ENCODE measurements at regions not wholly inside any gene's neighbourhood (a gene's known extent, or its start where the extent isn't known, plus 50 kb on each side); places are given as distances from the start of the nearest gene placed in this dataset.

- no peak overlapping the region for H3K4me3 ChIP-seq
- no peaks in the 10 kb centered on the region for H3K9me3 ChIP-seq (ENCODE audit: low read depth, low read length)
- no peak overlapping the region for H3K27ac ChIP-seq
- no peaks in the 10 kb centered on the region for H3K36me3 ChIP-seq (ENCODE audit: insufficient read depth, low read length)
- H3K9ac ChIP-seq (ENCODE audit: insufficient read length): no peak overlapping the region
- no peak for DNase-seq (ENCODE audit: low read depth, low spot score)
- no peak for TF ChIP-seq POLR2AphosphoS5 (IDR thresholded peaks at IDR 0.05; ENCODE audit: borderline replicate concordance, low read depth, low read length)
- TF ChIP-seq EZH2 (IDR thresholded peaks at IDR 0.05): no peak
- no peak for TF ChIP-seq FOXP2 (optimal IDR thresholded peaks at IDR 0.05; ENCODE audit: control extremely low read depth, extremely low read length, insufficient read depth)
These were observed 140.3 kb upstream of the ODAD2 start for GRCh38 chr10:28139138-28139537.

- TF ChIP-seq EZH2 (IDR thresholded peaks at IDR 0.05) (no peak), POLR2AphosphoS5 (IDR thresholded peaks at IDR 0.05; ENCODE audit: borderline replicate concordance, low read depth, low read length) (no peak), FOXP2 (optimal IDR thresholded peaks at IDR 0.05; ENCODE audit: control extremely low read depth, extremely low read length, insufficient read depth) (no peak)
- H3K4me3 ChIP-seq: no peak overlapping the region
- no peak overlapping the region for H3K9ac ChIP-seq (ENCODE audit: insufficient read length)
- no peak overlapping the region; the same call in 1 of the 2 replicates for H3K27ac ChIP-seq
- H3K36me3 ChIP-seq (ENCODE audit: insufficient read depth, low read length): no peaks in the 10 kb centered on the region
- H3K9me3 ChIP-seq (ENCODE audit: low read depth, low read length): no peaks in the 10 kb centered on the region
- DNase-seq (ENCODE audit: low read depth, low spot score): no peak
These were observed 139.3 kb upstream of the ODAD2 start for GRCh38 chr10:28137907-28138880.

GRCh38 chr10:28135258-28135657, 136.4 kb upstream of the ODAD2 start:
- Histone ChIP-seq H3K27ac (no peak overlapping the region), H3K9me3 (ENCODE audit: low read depth, low read length) (no peaks in the 10 kb centered on the region), H3K4me3 (no peak overlapping the region), H3K36me3 (ENCODE audit: insufficient read depth, low read length) (no peaks in the 10 kb centered on the region), H3K9ac (ENCODE audit: insufficient read length) (no peak overlapping the region)
- no peak for DNase-seq (ENCODE audit: low read depth, low spot score)
- no peak for TF ChIP-seq POLR2AphosphoS5 (IDR thresholded peaks at IDR 0.05; ENCODE audit: borderline replicate concordance, low read depth, low read length)

- no peaks in the 10 kb centered on the region for H3K36me3 ChIP-seq (ENCODE audit: insufficient read depth, low read length)
- H3K27ac ChIP-seq: no peak overlapping the region
- no peak overlapping the region for H3K9ac ChIP-seq (ENCODE audit: insufficient read length)
- DNase-seq (ENCODE audit: low read depth, low spot score): no peak
- no peak overlapping the region for H3K4me3 ChIP-seq
- TF ChIP-seq FOXP2 (optimal IDR thresholded peaks at IDR 0.05; ENCODE audit: control extremely low read depth, extremely low read length, insufficient read depth) (no peak), EZH2 (IDR thresholded peaks at IDR 0.05) (no peak), POLR2AphosphoS5 (IDR thresholded peaks at IDR 0.05; ENCODE audit: borderline replicate concordance, low read depth, low read length) (no peak)
- no peaks in the 10 kb centered on the region for H3K9me3 ChIP-seq (ENCODE audit: low read depth, low read length)
These were observed 131.4 kb upstream of the ODAD2 start for GRCh38 chr10:28130267-28130666.

DNA sequence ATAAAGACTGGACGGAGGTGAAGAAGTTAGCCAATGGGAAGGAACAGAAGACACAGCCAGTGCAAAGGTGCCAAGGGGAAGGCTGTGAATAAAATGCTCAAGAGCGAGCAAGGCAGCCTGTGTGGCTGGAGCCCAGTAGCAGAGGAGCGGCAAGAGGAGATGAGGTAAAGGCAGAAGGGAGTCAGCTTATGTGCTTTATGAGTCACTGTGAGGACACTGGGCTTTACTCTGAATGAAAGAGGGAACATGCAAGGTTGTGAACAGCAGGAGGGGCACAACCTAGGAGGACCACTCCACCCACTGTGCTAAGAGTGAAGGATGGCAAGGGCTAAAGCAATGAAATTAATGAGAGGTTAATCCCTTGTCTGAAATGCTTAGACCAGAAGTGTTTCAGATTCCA, 129.0 kb upstream of the ODAD2 start:
- DNase-seq (ENCODE audit: low read depth, low spot score): no peak
- Histone ChIP-seq H3K4me3 (no peak overlapping the region), H3K9ac (ENCODE audit: insufficient read length) (no peak overlapping the region), H3K9me3 (ENCODE audit: low read depth, low read length) (no peaks in the 10 kb centered on the region), H3K27ac (no peak overlapping the region), H3K36me3 (ENCODE audit: insufficient read depth, low read length) (no peaks in the 10 kb centered on the region)
- TF ChIP-seq POLR2AphosphoS5 (IDR thresholded peaks at IDR 0.05; ENCODE audit: borderline replicate concordance, low read depth, low read length): no peak
- no peak for TF ChIP-seq EZH2 (IDR thresholded peaks at IDR 0.05)
- TF ChIP-seq FOXP2 (optimal IDR thresholded peaks at IDR 0.05; ENCODE audit: control extremely low read depth, extremely low read length, insufficient read depth): no peak

GRCh38 chr10:28125701-28126100, 126.8 kb upstream of the ODAD2 start:
- Histone ChIP-seq H3K27ac (no peak overlapping the region), H3K9ac (ENCODE audit: insufficient read length) (no peak overlapping the region), H3K4me3 (no peak overlapping the region), H3K9me3 (ENCODE audit: low read depth, low read length) (no peaks in the 10 kb centered on the region), H3K36me3 (ENCODE audit: insufficient read depth, low read length) (no peaks in the 10 kb centered on the region)
- TF ChIP-seq POLR2AphosphoS5 (IDR thresholded peaks at IDR 0.05; ENCODE audit: borderline replicate concordance, low read depth, low read length) (no peak), EZH2 (IDR thresholded peaks at IDR 0.05) (no peak), FOXP2 (optimal IDR thresholded peaks at IDR 0.05; ENCODE audit: control extremely low read depth, extremely low read length, insufficient read depth) (no peak)
- DNase-seq (ENCODE audit: low read depth, low spot score): no peak

DNA sequence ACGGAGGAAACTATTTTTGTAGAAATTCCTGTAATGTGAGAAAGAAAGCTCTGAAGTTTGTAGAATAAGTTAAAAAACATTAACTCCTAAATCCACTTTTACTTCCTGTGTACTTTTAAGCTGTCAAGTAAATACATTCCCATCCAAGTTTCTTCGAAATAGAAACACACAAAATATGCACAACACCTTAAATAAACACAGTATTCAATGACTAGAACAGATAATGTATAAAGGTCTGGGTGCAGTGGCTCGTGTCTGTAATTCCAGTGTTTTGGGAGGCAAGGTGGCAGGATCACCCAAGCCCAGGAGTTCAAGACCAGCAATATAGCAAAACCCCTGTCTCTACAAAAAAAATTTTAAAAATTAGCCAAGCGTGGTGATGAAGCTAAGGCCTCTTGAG, 121.9 kb upstream of the ODAD2 start:
- DNase-seq (ENCODE audit: low read depth, low spot score): no peak
- Histone ChIP-seq H3K27ac (peak overlapping the region; percentile 82; the same call in 1 of the 2 replicates), H3K9ac (ENCODE audit: insufficient read length) (no peak overlapping the region)

DNA sequence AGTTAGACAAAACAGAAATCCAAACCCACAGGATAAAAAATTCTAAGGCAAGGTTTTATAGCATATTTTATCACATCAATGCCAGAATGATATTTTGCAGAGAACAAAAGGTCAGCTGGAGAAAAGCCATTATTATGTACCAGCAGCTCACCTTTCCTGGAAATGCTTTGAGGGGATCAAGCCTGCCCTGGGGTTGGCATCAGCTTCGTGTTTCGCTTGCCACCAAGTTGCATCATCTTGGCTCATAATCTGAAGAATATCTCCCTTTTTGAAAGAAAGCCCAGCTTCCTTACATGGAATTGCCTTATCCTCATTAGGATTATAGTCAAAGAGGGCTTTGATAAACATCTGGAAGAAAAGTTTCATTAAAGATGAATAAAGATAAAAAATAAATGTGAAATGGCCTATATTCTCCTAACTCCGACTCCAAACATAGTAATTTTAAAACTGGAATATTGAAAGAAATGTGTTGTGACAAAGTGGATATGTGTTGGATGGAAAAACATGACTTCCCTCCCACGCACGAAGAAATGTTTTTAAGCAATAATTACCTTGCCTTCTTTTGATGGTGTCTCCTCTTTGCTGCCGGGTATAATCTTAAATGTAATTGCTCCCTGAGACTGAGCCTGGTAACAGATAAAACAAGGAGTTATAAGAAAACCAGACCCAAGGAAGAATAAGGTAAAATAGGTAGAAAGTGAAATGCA, 121.3 kb upstream of the ODAD2 start:
- Histone ChIP-seq H3K36me3 (ENCODE audit: insufficient read depth, low read length) (no peaks in the 10 kb centered on the region), H3K9me3 (ENCODE audit: low read depth, low read length) (no peaks in the 10 kb centered on the region), H3K9ac (ENCODE audit: insufficient read length) (no peak overlapping the region), H3K27ac (peak overlapping the region; percentile 82), H3K4me3 (no peak overlapping the region)
- TF ChIP-seq POLR2AphosphoS5 (IDR thresholded peaks at IDR 0.05; ENCODE audit: borderline replicate concordance, low read depth, low read length): no peak
- no peak for TF ChIP-seq EZH2 (IDR thresholded peaks at IDR 0.05)
- TF ChIP-seq FOXP2 (optimal IDR thresholded peaks at IDR 0.05; ENCODE audit: control extremely low read depth, extremely low read length, insufficient read depth): no peak
- peak; percentile 3 for DNase-seq (ENCODE audit: low read depth, low spot score)

More for the DNA sequence above, 121.9 kb upstream of the ODAD2 start:
- TF ChIP-seq EZH2 (IDR thresholded peaks at IDR 0.05): no peak
- no peak for TF ChIP-seq POLR2AphosphoS5 (IDR thresholded peaks at IDR 0.05; ENCODE audit: borderline replicate concordance, low read depth, low read length)
- TF ChIP-seq FOXP2 (optimal IDR thresholded peaks at IDR 0.05; ENCODE audit: control extremely low read depth, extremely low read length, insufficient read depth): no peak
- Histone ChIP-seq H3K36me3 (ENCODE audit: insufficient read depth, low read length) (no peaks in the 10 kb centered on the region), H3K9me3 (ENCODE audit: low read depth, low read length) (no peaks in the 10 kb centered on the region), H3K4me3 (no peak overlapping the region)

All from SK-N-MC (cell line).